Stimulated activated naive CD4-positive, alpha-beta T cell treated with Interleukin-2 at 50 U/mL for 16 hours (primary cell): ENCODE measurements at regions not wholly inside any gene's neighbourhood (a gene's known extent, or its start where the extent isn't known, plus 50 kb on each side); places are given as distances from the start of the nearest gene placed in this dataset.
"Not testable (repeated sequence)": the region's sequence is repeated elsewhere in the genome, so short reads cannot be mapped to it uniquely, and the experiment has no call there.

Experiments
- DNase-seq: peaks from one replicate; lab custom pipeline; 2025; lab: John Stamatoyannopoulos, UW

DNA sequence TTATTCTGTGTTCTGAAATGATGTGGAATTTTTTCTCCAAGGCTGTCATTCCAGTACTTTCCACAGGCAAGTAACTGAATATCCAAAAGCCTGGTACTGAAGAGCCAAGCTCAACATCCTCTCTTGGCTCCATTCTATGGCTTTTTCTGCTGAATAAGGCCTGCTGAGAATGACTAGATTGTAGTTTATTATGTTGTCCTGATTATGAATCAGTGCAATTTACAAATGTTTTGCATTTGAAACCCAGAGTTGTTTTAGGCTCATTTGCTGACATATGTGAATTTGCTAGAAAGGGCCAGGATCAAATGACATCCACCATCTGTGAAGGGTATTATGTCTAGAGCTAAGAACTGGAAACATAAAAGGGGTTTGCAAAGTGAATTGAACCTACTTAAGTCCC is 596.6 kb downstream of the KCTD12 start:
- no peak for DNase-seq

DNA sequence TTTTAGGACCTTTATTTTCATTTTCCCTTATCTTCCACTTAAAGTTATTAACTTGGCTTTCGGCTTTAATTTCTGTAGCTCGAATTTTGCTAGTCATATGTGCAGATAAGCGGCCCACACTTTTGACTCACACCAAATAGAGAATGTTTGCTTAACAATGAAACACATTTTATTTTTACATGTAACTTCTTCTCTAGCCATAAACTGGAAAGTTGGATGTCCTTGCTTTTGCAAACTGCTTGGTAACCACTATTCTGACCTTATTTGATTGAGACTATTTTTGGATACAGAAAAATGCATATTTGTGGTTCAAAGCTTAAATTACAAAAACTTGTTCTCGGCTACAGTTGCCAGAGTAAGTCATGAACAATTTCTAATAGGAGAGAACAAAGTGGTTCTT is 600.0 kb downstream of the KCTD12 start:
- DNase-seq = no peak

DNA sequence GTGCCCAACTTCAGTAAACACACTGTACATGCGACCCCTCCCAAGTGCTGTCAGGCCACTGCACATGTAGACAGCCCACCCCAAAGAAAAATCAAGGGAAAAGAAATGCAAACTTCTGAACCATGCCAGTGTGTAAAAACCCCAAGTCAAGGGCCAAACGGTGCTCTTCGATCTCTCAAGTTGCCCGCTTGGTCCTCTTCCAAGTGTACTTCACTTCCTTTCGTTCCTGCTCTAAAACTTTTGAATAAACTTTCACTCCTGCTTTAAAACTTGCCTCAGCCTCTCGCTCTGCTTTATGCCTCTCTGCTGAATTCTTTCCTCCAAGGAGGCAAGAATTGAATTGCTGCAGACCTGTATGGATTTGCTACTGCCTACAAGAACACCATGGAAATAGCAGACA is 600.7 kb downstream of the KCTD12 start:
- no peak for DNase-seq

DNA sequence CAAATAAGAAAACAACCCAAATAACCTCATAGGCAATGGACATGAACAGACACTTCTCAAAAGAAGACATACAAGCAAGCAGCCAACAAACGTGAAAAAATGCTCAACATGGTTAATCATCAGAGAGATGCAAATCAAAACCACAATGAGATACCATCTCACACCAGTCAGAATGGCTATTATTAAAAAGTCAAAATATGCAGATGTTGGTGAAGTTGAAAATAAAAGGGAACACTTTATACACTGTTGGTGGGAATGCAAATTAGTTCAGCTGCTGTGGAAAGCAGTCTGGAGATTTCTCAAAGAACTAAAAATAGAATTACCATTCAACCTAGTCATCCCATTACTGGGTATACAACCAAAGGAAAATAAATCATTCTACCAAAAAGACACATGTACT is 606.4 kb downstream of the KCTD12 start:
- not testable (repeated sequence) for DNase-seq

DNA sequence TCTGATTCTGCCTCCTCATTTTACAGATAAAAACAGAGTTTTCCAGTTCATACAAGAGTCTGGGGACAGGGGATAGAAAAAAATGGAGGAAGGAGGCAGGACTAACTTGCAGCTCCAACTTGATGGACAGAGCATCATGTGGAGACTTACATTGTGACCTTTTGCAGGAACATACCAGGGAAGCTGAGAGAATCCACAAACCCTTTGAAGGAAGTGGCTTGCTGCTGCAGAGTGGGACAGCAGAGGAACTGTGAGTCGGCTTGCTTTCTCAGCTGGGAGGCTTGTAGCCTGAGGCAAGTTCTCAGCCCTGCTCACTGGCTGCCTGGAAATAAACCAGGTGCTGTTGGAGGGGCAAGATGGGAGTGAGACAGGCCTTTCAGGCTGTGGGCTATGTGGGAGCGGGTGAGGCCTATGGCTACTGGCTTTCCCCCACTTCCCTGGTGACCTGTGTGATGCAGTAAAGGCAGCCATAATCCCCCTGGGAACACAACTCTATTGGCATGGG is 614.4 kb downstream of the KCTD12 start:
- DNase-seq = no peak

DNA sequence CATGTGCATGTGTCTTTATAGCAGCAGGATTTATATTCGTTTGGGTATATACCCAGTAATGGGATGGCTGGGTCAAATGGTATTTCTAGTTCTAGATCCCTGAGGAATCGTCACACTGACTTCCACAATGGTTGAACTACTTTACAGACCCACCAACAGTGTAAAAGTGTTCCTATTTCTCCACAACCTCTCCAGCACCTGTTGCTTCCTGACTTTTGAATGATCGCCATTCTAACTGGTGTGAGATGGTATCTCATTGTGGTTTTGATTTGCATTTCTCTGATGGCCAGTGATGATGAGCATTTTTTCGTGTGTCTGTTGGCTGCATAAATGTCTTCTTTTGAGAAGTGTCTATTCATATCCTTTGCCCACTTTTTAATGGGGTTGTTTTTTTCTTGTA is 617.9 kb downstream of the KCTD12 start:
- DNase-seq = not testable (repeated sequence)

DNA sequence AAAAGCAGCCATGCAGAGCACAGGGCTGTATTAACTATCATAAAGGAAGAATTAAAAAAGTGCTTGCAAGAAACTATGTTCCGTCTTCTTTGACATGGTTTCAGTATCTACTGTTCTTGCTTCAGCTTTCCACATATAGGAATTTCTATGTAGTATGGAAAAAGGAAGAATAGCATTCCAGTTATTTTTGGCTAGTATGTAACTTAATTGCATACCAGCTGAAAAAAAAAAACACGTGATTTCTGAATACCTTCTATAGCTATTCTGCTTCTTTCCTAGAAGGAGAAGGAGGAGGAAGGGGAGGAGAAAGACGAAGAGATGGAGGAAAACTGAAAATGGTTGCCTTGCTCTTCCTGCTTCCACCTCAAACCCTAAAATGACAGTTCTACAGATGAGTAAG is 619.0 kb downstream of the KCTD12 start:
- no peak for DNase-seq

DNA sequence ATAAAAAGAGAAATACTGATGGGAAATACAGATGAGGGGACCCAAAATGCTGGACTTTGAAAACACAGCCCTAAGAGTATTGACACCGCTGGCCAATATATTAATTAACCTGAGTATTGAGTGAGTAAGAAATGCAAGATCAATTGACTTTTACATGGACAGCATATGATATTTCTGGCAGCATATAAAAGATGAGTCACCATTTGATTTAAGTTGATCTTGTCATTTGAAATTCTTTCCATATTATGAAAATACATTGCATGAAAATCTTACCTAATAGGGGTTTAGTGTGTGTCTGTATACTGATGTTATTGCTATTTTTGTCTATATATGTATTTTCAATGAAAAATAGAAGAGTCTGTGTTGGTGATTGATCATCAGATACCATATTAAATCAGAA is 619.6 kb downstream of the KCTD12 start:
- DNase-seq = no peak

DNA sequence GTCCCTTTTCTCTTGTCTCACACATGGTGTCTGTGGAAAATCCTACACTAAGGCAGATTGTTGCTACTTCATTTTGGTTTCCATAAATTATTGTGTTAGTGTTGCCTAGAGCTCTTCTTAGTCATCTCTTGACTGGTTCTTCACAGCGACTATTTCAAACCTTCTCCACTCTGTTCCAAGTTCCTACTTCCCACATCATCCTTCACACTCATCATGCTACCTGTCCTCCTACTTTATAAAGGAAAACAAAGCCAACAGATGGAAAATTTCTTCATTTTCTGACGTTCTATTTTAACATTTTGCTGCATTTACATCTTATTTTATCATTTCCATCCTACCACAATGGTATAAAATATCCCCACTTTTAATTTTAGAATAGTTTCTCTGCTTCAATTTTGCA is 614.1 kb downstream of the LMO7 start:
- no peak for DNase-seq

DNA sequence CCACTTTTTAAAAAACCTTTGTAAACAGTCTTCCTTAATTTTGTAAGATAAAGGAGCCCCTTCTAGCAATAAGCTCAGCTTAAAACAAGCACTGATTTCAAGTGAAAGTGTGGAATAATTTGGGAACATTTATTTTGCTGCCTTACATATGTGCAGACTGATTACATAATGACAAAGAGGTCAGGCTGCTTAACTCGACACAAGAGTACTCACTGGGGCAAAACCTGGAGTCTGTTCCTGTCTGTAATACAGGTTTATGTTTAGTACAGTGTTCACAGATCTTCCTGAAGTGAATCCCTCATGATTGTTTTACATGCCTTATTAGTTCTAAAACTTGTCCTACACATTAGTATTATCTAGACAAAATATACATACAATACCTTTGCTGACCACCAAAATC is 609.8 kb downstream of the LMO7 start:
- DNase-seq = no peak

DNA sequence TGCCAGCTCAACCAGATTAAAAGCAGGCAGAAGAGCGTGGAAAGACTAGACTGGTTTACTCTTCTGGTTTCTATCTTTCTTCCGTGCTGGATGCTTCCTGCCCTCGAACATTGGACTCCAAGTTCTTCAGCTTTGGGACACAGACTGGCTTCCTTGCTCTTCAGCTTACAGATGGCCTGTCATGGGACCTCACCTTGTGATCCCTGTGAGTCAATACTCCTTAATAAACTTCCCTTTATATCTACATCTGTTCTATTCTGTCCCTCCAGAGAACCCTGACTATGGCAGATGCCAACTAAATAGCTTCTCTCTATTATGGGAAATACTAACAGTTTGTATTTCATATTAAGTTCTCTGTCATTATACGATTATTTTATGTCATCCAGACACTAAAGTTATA is 609.1 kb downstream of the LMO7 start:
- DNase-seq = no peak

DNA sequence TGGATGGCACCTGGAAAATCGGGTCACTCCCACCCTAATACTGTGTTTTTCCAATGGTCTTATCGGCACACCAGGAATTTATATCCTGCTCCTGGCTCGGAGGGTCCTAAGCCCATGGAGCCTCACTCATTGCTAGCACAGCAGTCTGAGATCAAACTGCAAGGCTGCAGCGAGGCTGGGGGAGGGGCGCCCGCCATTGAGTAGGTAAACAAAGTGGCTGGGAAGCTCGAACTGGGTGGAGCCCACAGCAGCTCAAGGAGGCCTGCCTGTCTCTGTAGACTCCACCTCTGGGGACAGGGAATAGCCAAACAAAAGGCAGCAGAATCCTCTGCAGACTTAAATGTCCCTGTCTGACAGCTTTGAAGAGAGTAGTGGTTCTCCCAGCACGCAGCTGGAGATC is 607.0 kb downstream of the LMO7 start:
- DNase-seq = not testable (repeated sequence)

DNA sequence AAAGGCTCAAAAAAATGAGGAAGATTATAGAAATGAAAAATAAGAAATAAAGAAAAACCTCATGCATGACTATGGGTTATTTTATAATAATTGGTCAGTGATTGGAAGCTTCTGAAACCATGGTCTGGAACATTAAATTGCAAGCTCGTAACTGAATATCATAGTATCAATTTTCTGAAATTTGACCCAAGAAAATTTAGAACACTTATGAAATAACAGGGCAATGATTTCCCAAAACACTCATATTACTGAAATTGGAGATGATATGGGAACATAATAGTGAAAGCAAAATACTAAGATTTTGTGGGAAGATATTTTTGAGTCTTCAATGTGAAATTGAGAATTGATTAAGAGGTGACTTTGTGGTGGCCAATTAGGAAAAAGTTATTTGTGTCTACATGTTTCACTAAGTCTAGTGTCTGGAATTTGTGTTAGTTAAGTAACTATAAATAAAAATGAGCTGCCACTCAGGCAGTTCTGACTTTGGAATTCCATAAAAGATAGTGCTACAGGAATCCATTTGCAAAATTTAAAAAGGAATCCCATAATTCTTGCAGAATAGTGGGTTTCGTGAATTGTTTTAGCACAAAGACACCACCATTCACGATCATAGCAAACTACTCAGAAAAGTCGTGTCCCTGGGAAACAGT is 603.0 kb downstream of the LMO7 start:
- DNase-seq = no peak

DNA sequence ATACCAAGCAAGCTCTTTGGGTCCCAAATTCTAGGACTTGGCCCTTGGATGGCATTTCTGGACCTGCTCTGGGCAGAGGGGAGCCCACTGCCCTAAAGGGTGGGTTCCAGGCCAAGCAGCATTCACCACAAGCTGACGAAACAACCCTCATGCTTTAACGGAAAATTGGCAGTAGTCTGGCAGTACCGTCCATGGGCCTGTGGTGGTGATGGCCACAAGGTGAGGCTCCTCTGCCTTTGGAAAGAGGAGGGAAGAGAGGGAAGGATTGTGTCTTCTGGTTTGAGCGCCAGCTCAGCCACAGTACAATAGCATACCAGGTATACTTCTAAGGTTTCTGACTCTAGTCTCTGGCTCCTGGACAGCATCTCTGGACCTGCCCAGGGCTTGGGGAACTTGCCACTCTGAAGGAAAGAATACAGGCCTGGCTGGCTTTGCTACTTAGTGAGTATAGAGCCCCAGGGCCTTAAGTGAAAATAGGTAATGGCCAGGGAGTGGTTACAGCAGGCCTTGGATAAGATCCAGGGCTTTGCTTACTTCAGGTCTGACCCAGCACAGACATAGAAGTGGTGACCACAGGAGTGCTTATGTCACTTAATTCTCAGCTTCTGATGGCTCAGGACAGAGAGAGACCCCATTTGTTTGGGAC is 595.5 kb downstream of the LMO7 start:
- DNase-seq = no peak

DNA sequence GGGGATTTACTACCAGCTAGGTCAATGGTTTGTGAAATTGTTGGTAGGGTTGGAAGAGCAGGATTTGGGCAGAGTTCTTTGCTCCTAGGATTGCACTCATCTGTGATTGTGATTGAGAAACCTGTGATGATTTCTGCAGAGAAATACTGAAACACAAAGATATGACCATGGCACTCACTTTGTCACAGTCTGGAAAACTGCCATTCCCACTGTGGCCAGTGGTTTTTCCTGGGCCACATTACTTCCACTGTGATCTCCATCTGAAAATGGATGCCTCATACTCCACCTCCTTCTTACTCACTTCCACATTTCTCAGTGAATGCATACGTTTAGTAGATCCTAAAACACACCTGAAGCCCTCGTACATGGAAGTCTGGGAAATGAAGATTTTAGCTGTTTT is 593.2 kb downstream of the LMO7 start:
- no peak for DNase-seq

DNA sequence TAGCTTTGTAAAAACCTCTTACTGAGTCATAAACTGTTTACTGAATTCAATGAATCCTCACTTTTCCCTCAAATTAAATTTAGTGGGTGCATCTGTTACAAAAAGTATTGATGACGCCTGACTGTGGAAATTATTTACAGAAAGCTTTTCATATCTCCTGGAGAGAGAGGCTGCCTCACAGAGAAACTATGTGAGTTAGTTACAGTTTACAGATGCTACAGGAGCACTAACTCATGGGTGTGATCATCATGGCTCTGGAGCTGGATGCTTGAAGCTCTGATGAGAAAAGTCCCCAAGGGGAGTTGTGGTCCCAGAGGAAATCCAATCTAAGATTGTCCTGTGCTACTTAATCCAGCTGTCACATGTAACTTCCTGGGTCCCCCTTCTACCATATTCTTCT is 590.8 kb downstream of the LMO7 start:
- DNase-seq = no peak

DNA sequence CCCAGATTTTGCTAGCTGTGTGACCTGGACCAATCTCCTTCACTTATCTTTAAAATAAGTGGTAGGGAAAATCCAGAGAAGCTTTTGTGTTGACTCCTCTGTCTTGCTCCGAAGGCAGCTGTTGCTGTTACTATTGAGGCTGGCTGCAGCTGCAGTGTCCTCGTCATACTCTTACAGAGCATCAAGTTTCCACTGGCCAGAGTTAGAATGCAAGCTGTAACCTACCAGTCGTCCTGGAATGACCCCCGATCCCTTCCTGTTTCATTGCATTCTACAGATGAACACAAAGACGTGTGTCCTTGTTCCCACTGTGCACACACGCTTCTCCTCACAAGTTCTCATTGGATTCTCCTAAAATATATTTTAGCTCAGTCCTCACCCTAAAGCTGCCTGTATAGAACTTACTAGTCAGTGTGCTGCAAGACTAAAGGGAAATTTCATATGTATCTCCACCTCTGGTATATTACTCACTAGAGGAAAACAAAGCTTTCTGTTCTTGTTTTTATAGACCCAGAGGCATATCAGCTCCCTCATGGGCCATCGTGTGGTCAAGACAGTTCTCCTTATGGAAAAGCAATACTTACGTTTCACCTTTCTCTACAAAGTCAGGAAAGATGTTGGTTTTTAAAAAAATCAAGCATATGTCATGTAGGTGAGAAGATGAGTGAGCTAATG is 589.8 kb downstream of the LMO7 start:
- no peak for DNase-seq

DNA sequence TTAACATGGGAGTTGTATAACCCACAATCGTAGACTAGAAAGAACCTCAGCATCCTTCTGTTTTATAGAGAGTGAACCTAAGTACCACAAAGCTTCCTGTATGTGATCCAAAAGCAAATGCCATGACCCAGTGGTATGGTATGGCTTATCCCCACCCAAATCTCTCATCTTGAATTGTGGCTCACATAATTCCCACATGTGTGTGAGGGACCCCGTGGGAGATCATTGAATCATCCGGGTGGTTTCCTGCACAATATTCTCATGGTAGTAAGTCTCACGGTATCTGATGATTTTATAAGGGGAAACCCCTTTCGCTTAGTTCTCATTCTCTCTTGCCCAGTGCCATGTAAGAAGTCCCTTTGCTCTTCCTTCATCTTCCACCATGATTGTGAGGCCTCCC is 587.9 kb downstream of the LMO7 start:
- no peak for DNase-seq

DNA sequence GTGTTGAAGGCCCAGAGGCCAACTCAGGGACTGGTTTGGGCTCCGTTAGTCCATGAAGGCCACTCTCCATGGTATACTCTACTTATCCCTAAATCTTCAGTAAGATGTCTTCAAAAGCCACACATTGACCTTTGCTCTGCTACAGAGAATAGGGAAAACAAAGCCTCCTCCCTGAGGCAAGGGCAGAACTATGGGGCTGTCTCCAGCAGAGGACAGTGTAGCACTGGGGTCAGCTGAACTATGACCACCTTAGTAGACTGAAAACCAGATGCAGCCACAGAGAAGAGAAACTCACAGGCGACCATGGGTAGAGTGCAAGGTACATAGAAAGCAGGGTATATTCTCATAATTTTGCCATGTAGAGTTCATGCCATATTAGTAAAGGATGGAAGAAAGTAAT is 587.4 kb downstream of the LMO7 start:
- DNase-seq = no peak

DNA sequence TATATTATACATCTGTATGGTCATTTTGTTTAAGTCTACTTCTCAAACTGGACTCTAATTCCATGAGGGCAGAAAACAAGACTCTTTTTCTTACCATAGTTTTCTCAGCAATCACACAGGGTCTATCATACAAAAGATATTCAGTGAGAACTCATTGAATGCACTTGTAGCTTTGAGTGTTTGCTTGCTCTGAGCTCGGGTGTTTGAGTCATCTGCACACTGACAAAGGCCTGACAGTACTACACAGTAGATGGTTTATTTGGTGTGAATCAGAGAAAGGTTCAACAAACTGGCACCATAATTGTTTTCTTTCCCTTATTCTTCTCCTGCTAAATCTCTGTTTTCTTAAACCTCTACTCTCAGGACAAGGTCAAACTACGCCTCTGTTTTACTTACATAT is 586.4 kb downstream of the LMO7 start:
- no peak for DNase-seq

DNA sequence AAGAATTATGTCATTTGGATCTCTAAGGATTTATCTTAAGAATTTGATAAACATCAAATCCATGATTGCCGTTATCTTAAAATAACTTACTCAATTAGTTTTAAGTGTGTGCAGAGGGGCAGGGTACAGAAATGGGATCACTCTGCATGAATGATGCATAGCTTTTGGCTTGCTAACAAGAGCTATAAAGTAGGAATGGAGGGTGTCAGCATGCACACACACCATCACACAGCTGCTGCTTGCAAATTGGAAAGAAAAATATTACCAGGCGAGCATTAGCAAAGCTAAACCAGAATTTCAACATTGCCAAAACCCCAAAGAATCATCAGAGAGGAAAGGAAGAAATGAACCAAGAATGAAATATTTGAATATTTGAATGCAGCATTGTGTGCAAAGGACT is 580.6 kb downstream of the LMO7 start:
- DNase-seq = no peak

DNA sequence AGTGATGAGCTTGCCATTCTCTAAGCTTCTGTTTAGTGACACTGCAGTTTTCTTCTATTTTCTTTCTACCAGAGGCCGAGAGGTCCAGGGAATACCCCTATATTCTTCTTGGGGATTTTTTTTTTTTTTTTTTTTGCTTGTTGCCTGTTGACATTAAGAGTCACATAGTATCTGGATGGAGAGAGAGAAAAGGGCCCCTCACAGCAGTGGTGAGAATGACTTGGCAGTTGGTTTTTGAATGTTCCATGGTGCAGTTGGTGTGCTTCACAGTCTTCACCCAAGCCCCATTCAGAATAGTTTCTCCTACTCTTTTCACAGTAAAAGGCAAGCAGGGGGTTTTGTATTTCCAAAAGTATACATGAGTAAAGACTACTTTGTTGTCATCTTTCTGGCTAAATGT is 577.9 kb downstream of the LMO7 start:
- no peak for DNase-seq

DNA sequence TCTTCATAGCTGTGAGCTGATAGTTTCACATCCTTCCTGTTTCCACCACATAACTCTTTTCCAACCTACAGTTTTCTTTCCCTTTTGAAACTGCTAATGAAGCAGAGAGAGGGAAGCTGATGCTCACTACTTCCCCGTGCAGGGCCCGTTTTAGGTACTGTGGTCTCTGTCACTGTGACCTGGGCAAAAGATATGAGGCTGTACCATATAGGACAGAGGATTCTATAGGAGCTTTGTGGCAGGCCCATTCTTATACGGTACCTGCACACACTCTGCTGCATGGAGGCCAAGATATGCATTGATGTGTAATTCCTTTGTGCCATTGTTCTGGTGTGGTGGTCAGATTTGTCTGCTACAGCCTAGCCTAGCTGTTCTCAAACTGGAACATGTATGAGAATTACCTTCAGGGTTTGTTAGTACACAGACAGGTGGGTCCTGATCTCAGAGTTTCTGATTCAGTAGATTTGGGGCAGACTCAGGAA is 577.3 kb downstream of the LMO7 start:
- DNase-seq = no peak
